ENCODE measurements at regions not wholly inside any gene's neighbourhood (a gene's known extent, or its start where the extent isn't known, plus 50 kb on each side); places are given as distances from the start of the nearest gene placed in this dataset.
"Not testable (repeated sequence)": the region's sequence is repeated elsewhere in the genome, so short reads cannot be mapped to it uniquely, and the experiment has no call there.

DNA sequence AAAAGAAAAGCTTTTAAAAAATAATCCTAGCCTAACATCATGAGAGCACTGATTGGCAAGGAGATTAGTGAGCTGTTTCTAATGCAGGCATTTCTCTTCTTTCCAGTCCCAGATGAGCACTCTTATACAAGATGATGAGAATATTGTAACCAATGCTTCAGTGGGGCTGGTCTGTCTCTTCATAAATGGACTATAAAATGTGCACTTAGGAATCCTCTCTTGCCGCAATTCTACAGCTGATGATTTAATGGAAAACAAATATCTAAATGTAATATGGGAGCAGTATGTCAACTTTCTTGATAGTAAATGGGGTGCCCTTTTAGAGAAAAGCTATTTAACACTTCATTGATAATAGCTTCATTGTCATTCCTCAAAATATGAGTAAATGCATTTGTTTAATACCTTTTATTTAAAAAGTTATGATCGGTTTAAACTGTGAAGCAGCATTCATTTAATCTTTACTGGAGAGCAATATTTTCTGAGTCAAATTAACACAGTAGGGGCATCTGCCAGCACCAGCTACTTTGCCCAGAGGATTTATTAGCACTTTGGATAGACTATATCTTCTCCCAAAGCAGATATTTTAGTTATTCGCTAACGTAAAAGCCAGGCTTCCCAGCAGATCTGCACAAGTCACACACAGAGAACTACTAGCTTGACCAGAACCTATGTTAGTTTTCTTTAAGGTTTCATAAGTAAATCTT is 985.9 kb downstream of the DIPK2A start:
- DNase-seq, result no peak

GRCh38 chr3:144963810-144964209 is 992.2 kb downstream of the DIPK2A start:
- DNase-seq, result no peak

GRCh38 chr3:144966560-144966959 is 994.9 kb downstream of the DIPK2A start:
- no peak for DNase-seq

- no peak for DNase-seq
Observed at GRCh38 chr3:144968750-144969350, 997.2 kb downstream of the DIPK2A start.

- not testable (repeated sequence) for DNase-seq
Observed at GRCh38 chr3:144984481-144984880, 1012.9 kb downstream of the DIPK2A start.

DNA sequence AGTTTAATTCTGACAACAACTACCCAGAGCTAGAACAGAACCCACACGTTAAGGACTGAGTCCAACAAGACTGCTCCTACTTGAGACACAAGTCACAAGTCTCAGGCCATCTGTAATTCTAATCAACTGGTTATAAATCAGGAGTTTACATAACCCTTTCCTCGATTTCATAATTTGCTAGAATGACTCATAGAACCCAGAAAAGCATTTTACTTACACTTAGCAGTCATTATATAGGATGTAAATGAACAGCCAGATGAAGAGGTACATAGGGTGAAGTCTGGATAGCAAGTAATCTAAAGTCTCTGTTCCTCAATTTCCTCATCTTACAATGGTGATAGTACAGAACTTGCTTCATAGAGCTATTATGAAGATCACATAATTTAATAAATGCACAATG is 1018.2 kb downstream of the DIPK2A start:
- DNase-seq, result peak; percentile 23

- DNase-seq, result no peak
Observed at GRCh38 chr3:144995856-144996255, 1024.2 kb downstream of the DIPK2A start.

DNA sequence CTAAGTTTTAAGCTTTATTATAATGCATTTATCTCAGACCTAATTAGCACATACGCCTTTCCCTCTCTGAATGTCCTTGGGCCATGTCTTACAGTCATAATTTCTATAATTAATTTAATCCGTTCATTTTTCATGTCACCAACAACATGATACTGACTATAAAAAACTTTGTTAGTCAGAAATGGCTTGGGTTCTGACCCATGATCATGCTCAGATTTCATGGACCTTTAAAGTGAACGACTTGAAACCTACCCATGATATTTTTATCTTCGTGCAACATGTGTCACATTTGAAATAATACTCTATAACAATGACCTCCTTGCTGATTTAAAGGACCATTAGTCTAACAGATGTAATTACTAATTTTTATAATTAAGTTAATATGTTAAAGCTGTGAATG is 1033.8 kb downstream of the DIPK2A start:
- DNase-seq, result no peak

GRCh38 chr3:145006271-145006670 is 1034.6 kb downstream of the DIPK2A start:
- no peak for DNase-seq

- no peak for DNase-seq
Observed at GRCh38 chr3:145013931-145014330, 1042.3 kb downstream of the DIPK2A start.

DNA sequence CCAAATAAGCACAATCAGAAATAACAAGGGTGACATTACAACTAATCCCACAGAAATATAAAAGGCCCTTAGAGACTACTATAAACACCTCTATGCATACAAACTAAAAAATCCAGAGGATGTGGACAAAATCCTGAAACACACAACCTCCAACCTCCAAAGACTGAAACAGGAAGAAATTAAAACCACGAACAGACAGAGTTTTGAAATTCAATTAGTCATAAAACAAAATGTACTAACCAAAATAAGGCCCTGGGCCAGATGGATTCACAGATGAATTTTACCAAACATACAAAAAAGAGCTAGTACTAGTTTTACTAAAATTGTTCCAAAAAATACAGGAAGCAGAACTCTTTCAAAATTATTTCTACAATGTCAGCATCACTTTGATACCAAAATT is 1043.6 kb downstream of the DIPK2A start:
- peak; percentile 6 for DNase-seq

DNA sequence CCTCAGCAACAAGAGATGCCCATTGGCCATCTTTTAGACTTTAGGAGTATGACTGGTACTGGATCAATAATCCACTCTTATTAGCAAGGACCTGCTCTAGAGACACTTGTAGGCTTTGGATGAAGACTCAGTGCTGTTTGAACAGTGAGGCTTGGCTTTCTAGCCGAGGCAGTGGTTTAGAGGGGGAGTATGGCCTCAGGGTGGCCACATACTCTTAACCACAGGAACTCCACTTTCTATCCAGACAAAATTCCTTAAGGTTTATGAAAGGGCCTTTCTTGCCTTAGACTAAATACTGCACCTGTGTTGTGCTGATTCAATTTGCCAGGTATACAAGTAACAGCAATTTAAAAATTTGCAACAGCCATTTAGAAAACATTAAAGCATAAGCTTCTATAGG is 1046.3 kb downstream of the DIPK2A start:
- no peak for DNase-seq

DNA sequence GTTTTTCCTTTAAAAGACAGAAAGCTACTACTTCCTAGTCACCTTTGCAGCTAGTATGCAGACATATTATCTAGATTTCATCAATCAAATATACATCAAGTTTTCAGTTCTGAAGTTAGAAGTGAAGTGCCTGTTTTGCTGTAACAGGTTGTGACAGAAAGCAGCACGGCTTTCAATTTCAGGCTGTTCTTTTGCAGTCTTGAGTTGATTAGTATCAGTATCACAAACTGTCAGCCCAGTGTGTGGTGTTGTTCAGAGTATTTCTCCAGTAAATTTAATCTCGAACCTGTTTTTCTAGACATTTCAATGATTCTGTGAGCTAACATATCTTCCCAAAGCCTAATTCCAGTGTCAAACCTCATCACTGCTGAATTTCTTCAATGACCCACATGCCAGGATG is 1050.8 kb downstream of the DIPK2A start:
- no peak for DNase-seq

GRCh38 chr3:145024700-145025099 is 1053.1 kb downstream of the DIPK2A start:
- DNase-seq, result no peak

DNA sequence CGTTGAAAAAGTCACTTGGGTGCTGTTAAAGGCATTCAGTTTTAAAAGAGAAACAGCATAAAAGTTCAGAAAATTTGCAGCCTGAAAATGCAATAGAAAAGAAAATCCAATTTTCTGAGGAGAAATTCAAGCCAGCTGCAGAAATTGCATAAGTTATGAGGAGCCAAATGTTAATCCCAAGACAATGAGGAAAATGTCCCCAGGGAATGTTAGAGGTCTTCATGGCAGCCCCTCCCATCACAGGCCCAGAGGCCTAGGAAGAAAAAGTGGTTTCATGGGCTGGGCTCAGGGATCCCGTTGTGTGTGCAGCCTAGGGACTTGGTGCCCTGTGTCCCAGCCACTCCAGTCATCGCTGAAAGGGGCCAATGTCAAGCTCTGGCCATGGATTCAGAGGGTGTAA is 1055.6 kb downstream of the DIPK2A start:
- DNase-seq, result not testable (repeated sequence)

GRCh38 chr3:145032791-145033190 is 1061.2 kb downstream of the DIPK2A start:
- no peak for DNase-seq

DNA sequence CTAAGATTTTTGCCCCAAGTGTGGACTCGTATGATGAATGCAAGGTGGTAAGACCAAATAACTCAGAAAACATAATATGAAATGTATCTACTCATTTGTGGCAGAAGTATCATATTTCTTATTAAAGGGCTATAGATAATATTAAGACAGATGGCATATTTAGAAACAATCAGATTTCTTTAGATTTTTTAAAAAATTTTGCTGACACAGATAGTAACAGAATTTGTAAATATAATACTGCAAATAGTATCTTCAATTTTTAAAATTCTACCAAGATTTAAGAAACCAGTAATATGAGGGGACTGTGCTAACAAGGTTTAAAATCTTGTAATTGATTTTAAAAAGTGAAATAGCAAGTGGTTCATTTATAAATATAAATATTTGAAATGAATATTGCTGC is 1064.1 kb downstream of the DIPK2A start:
- DNase-seq, result no peak

DNA sequence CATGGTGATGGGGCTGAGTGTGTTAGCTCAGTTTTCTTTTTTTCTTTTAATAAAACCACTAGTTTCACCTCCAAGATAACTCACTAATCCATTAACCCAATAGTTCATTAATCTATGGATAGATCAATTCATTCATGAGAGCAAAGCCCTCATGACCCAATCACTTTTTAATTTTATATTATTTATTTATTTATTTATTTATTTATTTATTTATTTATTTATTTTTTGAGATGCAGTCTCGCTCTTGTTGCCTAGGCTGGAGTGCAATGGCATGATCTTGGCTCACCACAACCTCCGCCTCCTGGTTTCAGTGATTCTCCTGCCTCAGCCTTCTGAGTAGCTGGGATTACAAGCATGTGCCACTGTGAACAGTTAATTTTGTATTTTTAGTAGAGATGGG is 1082.4 kb downstream of the DIPK2A start:
- DNase-seq, result not testable (repeated sequence)

DNA sequence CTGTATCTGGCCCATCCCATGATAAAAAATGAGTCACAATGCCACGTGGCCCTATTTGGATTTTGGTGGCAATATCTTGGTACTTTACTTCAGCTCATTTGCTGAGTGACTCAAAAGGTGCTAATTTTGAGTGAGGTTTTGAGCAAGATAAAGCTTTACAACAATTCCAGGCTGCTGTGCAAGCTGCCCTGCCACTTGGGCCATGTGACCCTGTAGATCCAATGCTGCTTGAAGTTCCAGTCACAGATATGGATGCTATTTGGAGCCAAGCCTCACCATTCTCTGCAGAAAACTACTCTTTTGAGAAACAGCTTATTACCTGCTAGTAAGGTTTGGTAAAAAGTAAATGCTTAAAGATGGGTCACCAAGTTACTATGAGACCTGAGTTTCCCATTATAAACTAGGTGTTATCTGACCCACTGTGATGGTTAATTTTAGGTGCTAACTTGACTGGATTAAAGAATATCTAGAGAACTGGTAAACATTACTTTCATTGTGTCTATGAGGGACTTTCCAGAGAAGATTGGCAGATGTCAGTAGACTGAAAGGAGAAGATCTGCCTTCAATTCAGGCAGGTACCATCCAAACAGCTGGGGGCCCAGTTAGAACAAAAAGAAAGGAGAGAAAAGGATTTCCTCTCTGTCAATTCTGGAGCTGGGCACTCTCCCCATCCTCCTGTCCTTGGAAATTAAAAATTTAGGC is 1083.9 kb downstream of the DIPK2A start:
- no peak for DNase-seq

- DNase-seq, result peak; percentile 2
Observed at GRCh38 chr3:145058483-145058882, 1086.9 kb downstream of the DIPK2A start.

DNA sequence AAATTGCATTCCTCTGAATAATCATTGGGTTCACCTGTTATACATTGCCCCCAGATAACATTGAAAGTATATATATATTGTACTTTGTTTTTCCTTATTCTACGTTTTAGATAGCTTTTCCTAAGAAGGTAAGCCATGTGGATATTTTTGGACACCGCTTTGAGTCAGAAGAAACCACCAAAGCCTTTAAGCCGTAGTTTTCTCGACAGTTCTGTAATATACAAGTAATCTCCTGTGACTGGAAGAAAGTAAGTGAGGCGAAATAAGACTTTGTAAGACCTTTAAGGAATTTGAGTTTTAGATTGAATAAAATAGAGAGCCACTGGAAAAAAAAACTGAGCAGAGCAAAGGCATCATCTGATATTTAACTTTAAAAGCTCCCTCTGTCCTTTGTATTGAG is 1092.0 kb downstream of the DIPK2A start:
- no peak for DNase-seq

GRCh38 chr3:145070795-145071194 is 1090.2 kb downstream of the PLOD2 start:
- no peak for DNase-seq

DNA sequence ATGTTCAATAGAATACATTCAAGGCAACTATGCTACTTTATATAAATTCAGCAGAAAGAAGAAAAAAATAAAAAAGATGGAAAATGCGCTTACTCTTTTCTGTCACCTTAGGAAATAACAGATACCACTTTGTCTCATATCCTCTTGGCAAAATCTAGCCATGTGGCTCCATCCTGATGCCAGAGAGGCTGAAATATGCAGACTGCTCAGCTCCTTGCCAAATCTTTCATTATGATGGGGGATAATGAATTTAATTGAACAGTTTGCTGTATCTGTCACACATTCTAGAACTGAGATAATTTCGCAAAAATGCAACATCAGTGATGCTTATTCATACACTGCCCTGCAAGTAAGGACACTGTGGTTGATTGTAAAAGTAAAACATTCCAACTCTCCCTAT is 1081.5 kb downstream of the PLOD2 start:
- no peak for DNase-seq

GRCh38 chr3:145087038-145087437 is 1073.9 kb downstream of the PLOD2 start:
- DNase-seq, result no peak
